WERI-Rb-1 (cell line): ENCODE measurements at regions not wholly inside any gene's neighbourhood (a gene's known extent, or its start where the extent isn't known, plus 50 kb on each side); places are given as distances from the start of the nearest gene placed in this dataset.

Experiments
- DNase-seq: peaks from one replicate; pipeline ENCODE4 v3.0.0-alpha.2; 2020
- H3K27ac ChIP-seq: fragments of 250-450 bp; sonication (Bioruptor Pico); 2 replicates; pipeline ENCODE4 v1.5.1; 2020; ENCODE audit warnings: mild to moderate bottlenecking, moderate library complexity
- H3K27me3 ChIP-seq: fragments of 250-450 bp; sonication (Bioruptor Pico); 2 replicates; pipeline ENCODE4 v1.5.1; 2021; ENCODE audit warnings: mild to moderate bottlenecking, low read depth, moderate library complexity; ENCODE audit not compliant: insufficient read depth, severe bottlenecking
- H3K36me3 ChIP-seq: fragments of 250-450 bp; sonication (Bioruptor Pico); 2 replicates; pipeline ENCODE4 v1.5.1; 2020; ENCODE audit warnings: mild to moderate bottlenecking, moderate library complexity
- H3K4me3 ChIP-seq: 2 replicates; pipeline ENCODE4 v1.5.1; 2011; ENCODE audit warnings: low read depth, mild to moderate bottlenecking, control low read depth, low read length
- H3K9me3 ChIP-seq: fragments of 250-450 bp; sonication (Bioruptor Pico); 2 replicates; pipeline ENCODE4 v1.5.1; 2021; ENCODE audit warnings: mild to moderate bottlenecking, moderate library complexity; ENCODE audit not compliant: severe bottlenecking
- CTCF ChIP-seq: IDR thresholded peaks from 2 replicates; pipeline ENCODE4 v1.5.1; 2011; ENCODE audit warnings: low read depth, mild to moderate bottlenecking, control low read depth, inconsistent platforms, low read length

- Histone ChIP-seq H3K4me3 (no peak overlapping the region), H3K36me3 (no peaks in the 10 kb centered on the region), H3K9me3 (peaks cover 2% of the 10 kb centered on the region), H3K27ac (no peak overlapping the region), H3K27me3 (peaks cover 13% of the 10 kb centered on the region)
- TF ChIP-seq CTCF = no peak
- no peak for DNase-seq
These were observed 368.7 kb downstream of the MFSD1 start for GRCh38 chr3:159170436-159171003.

GRCh38 chr3:159171333-159171732, 369.5 kb downstream of the MFSD1 start:
- Histone ChIP-seq H3K27ac (no peak overlapping the region), H3K27me3 (peaks cover 13% of the 10 kb centered on the region), H3K9me3 (peaks cover 1% of the 10 kb centered on the region), H3K36me3 (no peaks in the 10 kb centered on the region), H3K4me3 (no peak overlapping the region)
- DNase-seq = no peak
- TF ChIP-seq CTCF = no peak

DNA sequence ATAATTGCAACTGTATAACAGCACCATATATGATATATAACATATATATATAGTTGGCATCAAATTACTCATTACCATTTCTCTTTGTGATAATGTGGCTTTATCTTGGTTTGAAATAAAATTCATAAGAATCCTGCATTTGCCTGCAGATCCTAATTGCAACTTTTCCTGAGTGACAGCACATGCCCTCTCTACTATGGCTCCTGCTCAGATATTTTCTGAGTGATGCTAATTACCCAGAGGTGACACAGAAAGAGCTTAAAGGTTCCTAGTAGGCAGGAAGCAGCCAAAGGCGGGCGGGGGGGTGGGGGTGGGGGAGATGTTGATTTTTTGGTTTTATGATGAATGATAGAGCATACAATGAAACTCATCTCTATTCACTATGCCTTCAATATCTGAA, 370.6 kb downstream of the MFSD1 start:
- no peak for DNase-seq
- Histone ChIP-seq H3K27me3 (peaks cover 10% of the 10 kb centered on the region), H3K36me3 (no peaks in the 10 kb centered on the region), H3K27ac (no peak overlapping the region), H3K9me3 (no peaks in the 10 kb centered on the region), H3K4me3 (no peak overlapping the region)
- no peak for TF ChIP-seq CTCF

GRCh38 chr3:159174715-159175692, 373.1 kb downstream of the MFSD1 start:
- H3K27me3 ChIP-seq = peaks cover 20% of the 10 kb centered on the region
- no peaks in the 10 kb centered on the region for H3K36me3 ChIP-seq
- H3K9me3 ChIP-seq = no peaks in the 10 kb centered on the region
- DNase-seq = no peak
- no peak overlapping the region for H3K27ac ChIP-seq
- H3K4me3 ChIP-seq = no peak overlapping the region
- TF ChIP-seq CTCF = no peak

- no peak for DNase-seq
- no peaks in the 10 kb centered on the region for H3K36me3 ChIP-seq
- H3K27me3 ChIP-seq = peaks cover 18% of the 10 kb centered on the region
- H3K9me3 ChIP-seq = no peaks in the 10 kb centered on the region
- TF ChIP-seq CTCF = no peak
- no peak overlapping the region for H3K27ac ChIP-seq
- no peak overlapping the region for H3K4me3 ChIP-seq
These were observed 376.5 kb downstream of the MFSD1 start for GRCh38 chr3:159178209-159178897.
